Stimulated activated CD4-positive, alpha-beta T cell treated with anti-CD3 and anti-CD28 coated beads, Interleukin-2, amount 100 ng/mL, for 48 hours (primary cell): ENCODE measurements at regions not wholly inside any gene's neighbourhood (a gene's known extent, or its start where the extent isn't known, plus 50 kb on each side); places are given as distances from the start of the nearest gene placed in this dataset.
A peak's percentile ranks its signal among the peaks of the same experiment; 100 is the strongest.

ENCODE experiments used
- DNase-seq, 2 donors: peaks; one replicate each; pipeline ENCODE4 v3.0.0-alpha.2; 2020

DNA sequence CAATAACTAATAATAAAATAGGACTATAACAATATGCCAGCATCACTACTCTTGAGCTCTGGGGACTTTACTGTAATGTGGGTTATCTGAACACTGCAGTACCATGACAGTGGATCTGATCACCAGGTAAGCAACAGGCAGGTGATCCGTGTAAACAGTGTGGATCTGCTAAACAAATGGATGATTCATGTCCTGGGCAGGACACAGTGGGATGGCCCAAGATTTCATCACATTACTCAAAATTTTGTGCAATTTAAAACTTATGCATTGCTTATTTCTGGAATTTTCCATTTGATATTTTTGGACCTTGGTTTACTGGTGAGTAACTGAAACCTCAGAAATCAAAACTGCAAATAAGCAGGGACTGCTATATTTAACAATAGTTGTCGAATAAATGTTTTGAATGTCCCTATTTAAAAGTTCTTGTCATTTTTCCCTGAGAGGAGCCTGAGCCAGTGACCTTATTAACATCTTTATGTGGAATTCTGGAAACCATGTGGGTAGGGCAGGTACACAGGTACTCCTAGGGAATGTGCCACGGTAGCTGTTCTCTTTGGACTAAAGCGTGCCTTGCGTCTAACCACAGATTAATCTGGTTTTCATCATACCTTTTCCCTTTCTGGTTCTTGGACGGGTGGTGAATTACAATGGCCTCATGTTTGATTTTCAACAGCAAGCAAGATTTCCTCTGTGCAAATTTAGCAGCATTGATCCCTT is 214.5 kb upstream of the SASH1 start:
- no peak for DNase-seq

DNA sequence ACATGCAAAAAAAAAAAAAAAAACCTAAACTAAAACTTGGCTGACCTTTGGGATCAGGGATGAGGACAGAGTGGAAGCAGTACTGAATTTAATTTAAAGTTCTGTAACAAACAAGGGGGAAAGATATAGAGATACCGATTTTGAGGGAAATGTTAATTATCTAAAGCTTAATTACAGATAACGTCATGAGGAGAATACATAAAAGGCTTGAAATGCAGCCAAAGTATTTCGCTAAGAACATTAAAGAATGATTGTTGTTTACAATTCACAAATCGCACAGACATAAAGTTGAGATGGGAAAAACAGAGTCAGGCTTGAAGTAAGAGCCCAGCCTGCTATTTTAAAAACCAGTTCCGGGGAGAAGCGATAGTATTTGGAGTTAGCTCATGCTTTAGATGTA is 208.0 kb upstream of the SASH1 start:
- DNase-seq: no peak

DNA sequence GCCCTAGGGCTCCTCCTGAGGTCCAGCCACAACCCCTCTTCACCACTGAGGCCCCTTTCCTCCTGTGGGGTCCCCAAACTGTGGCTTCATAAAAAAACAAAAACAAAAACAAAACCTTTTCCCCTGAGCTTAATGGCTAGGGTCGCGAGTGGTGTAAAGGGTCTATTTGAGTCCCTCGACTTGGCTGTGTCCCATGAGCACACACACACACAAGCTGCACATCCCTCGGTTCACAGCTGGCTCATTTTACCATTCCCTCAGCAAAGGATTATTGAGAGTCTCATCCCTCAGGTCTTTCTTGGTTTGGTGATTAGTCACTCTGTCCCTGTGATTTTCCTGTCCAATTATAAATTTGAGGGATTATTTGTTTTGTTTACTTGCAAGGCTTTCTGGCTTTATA is 206.1 kb upstream of the SASH1 start:
- DNase-seq: no peak

DNA sequence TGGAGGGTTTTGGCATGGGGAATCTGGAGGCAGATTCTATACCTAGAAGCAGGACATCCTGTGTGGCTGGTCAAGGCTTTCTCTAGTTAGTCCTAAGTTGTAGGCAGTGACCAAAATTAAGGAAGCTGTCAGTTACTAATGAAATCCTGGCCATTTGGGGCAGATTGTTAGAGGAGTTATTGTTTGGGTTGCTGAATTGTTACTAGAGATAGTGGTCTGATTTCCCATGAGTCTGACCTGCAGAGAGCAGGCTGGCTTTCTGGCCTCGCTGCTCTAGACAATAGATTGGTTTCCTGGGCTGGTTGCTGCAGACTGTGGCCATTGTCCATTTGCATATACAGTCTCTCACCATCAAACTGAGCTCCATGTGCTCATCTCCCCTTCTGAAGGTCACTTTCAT is 205.0 kb upstream of the SASH1 start:
- DNase-seq: no peak

DNA sequence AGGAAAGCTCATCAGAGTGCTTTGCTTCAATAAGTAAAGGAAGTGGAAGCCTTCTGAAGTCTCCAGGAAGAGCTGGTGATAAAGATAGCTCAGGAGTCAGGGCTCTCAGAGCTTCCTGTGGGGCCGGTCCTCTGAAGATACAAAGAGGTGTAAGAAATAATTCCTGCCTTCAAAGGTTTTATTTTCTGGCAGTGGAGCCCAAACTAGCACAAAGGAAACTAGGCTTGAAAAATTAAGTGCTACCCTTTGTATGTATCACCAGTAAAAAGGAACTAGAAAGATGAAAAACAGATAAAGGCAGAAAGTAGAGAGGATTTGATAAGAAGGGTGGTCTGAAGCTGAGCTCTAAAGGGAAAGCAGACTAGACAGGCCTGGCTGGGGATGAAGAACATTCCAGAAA is 204.1 kb upstream of the SASH1 start:
- DNase-seq: no peak

DNA sequence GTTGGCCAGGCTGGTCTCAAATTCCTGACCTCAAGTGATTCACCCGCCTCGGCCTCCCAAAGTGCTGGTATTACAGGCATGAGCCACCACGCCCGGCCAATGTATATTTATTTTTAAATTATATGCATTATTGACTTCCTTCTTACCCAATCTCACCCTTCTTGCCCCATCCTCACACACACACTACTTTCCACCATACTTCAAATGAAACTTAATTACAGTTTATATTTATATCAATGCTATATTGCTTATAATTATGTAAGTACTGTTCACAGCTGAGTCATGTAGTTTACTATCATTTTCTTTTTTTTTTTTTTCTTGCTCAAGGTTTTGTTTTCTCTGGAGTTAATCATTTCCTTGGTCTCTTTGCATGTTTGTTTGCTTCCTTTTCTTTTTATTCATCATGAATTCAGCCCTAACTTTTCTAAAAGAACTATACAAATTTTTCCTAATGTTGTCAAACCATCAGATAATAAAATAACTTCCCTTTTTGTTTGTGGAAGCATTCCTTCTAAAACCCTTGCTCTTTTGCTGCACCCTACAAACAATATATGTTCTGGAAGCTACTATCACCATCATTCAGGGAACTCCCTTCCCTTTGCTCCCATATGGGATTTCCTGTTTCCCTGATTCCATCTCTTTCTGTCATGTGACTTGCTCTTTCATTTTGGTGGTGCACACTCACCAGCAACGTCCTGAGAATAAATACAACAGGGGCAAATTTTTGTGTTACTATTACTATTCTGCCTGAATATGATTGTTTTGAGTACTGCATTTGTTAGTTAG is 201.7 kb upstream of the SASH1 start:
- DNase-seq: no peak

DNA sequence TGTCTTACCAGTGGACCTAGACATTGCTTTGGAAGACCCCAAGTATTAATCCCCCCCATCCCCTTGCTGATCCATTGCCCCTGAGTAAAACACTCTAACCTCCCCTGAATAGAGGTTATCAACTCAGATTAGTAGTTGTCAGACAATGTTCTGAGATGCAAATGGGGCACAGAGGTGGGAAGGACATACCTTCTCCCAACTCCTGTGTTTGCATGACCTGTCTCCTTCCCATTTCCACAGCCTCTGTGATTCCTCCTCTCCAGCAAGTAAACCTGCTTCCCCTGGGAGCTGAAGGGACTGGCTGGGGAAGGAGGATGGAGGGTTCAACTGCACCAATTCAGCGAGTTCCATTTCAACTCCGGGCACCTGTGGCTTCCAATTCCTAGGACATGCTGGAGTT is 199.8 kb upstream of the SASH1 start:
- no peak for DNase-seq

DNA sequence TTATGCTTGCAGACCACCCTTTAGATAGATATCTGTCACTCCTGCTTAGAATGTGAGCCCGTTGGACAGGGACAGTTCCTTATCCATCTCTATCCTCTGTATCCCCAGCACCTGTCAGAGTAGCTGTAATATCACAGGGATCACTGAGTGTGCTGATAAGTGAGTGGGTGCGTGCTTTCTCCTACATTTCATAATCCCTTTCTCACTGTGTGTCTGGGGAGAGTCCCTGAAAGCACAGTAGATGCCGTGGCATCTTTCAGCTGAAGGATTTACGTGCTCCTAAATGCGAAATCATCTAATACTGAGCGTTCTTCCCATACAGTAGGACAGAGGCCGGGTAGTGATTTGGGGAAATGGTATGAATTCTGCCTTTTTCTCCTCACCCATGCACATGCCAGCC is 198.9 kb upstream of the SASH1 start:
- no peak for DNase-seq

DNA sequence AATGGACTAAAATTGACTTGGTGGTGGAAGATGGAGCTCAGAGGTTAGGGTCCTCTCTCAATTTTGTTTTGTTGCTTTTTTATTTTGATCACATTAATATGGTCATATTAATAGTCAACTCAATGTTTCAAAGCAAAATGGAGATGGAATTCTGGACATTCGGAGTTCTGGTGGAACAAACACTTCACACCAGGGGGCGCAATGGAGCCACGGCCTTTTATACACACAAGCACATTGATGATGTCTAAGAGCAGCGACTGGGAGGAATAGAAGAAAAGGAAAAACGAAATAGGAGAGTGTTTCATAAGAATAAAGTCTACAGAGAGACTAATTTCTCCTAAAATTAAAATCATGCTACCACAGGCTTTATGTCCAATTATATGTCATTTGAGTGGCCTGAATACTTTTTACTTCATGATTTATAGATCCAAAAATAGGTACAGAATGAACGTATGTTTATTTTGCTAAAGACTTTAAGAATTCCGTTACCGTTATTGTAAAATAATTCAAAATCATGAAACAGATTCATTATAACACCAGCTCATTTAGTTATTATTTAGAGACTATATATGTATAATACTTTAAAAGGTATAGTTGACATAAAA is 197.6 kb upstream of the SASH1 start:
- peak; percentile 66 to 77 for DNase-seq

DNA sequence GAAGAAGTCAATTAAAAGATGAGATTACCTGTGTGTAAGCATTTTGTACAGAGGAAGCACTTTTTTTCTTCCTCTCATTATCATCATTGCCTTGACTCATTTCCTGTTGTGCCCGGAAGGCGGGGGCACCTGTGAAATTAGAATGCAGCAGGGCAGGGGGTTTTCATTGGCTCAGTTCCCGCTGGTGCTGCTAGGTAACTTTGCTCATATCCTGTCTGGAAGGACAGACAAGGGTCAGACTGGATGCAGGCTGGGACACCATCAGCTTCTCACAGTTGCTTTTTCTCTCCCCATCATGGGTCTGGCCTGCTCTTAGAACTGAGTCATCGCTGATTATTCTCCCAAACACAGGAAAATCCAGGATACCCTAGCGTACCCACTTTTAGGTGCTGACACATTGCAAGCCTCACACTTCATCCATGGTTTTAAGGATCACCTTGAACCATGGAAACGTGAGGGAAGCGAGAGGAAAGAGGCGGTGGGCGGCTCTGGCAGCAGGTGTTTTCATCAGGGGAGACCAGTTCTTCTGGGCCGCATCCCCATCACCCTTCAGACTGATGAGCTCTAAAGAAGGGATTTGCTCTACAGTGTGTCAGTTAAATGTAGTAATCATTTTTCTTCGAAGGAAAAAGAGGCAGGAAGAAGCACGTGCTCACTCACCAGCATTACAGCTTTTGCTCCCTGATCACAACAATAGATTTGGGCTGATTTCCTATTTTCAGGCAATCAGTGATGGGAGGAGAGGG is 195.7 kb upstream of the SASH1 start:
- DNase-seq: peak; percentile 30 to 45

DNA sequence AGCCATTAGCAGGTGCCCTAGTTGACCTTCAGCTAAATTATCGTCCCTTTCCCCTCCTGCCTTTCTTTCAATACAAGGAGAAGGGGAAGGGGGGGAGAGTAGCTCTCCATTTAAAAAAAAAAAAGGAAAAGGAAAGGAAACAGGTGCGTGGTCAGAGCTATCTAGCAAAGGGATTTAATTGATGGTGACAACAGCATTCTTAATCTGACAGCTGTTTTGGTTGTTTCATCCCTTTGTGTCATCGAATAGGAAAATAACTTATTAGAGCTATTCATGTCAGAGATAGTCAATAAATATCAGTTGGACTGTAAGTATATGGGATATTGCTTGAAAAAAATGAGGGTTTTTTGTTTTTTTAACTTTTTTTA is 195.2 kb upstream of the SASH1 start:
- DNase-seq: no peak

DNA sequence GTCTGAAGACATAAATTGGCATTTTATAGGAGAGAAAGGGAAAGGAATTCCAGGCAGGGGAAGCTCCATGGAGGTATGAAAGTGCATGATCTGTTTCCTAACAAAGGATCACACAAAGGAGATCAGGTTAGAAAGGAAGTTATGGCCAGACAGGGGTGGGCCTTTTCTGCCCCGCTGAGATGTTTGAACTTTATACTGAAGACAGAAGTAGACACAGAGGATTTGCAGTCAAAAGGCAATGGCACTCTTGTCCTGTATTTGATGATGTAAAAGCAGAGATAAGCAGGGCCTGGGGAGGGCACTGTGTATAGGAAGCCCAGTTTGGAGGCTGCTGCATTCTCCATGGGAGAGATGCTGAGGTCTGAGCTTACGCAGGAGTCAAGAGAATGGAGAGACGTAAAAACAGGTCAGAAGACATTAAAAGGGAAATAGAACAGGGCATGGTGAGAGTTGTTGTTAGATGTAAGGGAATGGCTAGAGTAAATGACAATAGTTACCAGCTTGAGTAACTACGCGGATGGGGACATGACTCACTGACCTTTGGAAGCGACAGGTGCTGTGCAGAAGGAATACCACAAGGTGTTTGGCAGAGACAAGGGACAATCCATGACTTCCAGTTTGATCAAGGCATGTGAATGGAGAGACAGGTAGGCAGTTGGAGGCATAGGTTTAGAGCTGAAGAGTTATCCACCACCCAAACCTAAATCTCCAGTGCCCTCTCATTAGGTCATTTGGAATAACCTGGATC is 190.6 kb upstream of the SASH1 start:
- no peak for DNase-seq

DNA sequence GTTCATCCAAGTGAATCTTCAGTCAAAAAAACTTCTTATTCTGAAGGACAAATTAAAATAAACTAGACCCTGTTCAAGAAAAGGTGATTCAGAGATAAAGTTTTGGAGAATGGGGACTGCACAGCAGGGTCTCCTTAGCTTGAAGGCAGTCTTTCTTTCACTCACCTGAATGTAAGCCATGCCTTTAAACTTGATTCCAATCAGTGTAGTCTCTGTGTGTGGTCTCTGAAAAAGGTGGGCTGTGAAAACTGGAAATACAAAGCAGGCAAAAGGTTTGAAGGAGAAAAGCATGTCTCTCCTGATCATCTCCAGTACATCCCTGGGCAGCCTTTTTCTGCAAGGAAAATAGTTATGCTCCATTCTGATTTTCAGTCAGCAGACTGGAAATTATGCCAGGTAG is 188.0 kb upstream of the SASH1 start:
- DNase-seq: no peak

DNA sequence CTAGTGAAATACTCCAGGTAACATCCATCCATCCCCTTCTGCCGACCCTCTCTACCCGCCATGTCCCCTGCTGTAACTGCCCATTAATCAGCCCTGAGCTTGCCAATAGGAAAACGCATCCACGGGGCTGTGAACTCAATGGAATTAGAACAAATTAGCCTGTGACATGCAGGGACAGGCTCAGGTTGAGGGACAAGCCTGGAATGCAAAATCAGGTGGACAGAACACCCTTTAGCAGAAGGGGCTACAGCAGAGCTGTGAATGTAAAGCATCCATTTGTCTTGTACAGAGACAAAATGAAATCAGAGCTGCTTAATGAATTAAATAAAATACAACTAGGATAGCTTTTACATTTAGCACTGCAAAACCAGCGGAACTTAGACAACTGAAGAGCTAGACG is 187.3 kb upstream of the SASH1 start:
- DNase-seq: no peak

DNA sequence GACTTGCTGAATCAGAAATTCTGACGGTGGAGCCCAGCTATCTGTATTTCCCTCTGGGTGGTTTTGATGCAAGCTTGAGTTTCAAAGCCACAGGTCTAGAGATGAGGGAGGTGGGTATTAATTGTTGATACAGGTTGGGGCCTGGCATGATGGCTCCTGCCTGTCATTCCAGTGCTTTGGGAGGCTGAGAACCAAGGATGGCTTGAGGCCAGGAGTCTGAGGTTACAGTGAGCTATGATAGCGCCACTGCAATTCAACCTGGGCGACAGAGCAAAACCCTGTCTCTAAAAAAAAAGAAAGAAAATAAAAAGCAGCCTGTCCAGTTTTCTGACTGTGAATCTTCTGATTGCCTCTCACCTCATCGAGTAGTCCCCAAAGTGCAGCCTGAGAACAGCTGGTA is 184.8 kb upstream of the SASH1 start:
- no peak for DNase-seq

DNA sequence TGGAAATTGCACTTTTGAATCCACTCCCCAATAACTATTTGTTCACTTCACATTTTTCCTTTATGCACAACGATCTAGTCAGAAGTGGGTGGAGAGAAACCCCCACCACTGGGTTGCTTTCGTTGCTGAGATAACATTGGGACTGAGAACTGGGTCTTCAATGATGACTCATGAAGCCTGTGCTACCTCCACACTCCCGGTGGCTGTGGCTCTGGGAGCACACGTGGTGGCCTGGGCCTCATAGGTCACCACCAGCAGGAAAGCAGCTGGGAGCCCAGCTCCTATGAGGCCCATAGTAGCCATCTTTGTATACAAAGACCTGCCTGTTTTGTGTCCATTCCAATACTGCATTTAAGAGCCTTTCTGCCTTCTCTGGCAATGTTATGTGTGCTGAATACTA is 178.0 kb upstream of the SASH1 start:
- DNase-seq: no peak

DNA sequence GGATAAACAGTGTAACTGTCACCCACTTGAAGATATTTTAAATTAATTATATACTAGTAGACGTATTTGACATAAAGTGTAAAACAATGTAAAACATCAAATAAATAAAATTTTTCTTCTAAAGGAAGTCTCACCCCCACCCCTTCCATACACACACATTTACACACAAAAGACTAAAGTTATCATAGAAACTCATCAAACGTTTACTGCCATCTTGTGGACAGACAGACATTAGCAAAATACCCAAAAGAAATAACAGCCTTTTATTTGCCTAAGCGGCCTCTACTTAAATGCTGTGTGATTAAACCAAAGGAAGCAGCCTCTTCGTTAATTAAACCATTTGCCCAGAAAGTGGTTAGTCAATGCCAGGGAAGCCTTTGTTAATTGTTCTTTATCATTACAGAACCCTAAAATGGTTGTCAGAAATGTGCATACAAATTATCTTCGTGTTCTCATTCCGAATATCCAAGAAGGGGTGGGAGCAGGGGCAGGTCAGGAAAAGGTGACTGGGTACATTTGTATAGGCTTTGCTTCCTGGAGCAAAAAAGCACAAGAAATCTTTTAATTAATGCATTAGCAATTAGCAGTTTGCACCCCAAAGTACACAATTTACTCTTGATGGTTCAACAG is 176.2 kb upstream of the SASH1 start:
- DNase-seq: no peak

DNA sequence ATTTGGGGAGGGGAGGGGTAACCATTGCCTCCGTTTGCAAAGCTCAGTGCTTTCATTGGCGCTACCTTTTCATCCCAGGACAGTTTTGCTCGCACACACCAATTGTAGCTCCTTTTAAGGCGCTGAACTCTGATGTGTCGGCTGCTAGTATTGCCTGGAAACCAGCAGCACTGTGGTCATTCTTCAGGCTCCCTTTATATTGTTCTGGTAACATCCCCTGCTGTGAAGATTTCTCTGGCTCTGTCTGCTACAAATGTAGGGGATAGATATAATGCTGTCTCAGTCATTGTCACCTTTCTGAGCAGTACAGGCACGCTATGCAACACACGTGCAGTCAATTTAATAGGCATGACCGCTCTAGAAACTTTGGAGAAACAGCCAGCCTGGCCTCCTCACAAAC is 172.9 kb upstream of the SASH1 start:
- no peak for DNase-seq

DNA sequence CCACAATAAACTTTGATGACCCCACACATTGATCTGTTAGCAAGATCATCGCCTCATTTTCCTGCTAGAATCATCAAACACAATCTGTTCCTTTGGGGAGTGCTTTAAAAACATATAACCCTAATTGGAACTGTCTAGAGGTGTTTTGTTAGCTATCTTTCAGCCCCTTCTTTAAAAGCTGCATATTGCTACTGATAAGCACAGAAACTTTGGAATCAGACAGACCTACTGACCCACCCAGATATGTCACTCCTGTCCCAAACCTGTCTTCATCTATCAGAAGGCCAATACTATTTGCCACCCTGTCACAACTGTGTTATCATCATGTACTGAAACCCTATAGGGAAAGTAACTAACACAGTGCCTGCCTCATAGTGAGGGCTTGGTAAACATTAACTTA is 172.4 kb upstream of the SASH1 start:
- DNase-seq: no peak

DNA sequence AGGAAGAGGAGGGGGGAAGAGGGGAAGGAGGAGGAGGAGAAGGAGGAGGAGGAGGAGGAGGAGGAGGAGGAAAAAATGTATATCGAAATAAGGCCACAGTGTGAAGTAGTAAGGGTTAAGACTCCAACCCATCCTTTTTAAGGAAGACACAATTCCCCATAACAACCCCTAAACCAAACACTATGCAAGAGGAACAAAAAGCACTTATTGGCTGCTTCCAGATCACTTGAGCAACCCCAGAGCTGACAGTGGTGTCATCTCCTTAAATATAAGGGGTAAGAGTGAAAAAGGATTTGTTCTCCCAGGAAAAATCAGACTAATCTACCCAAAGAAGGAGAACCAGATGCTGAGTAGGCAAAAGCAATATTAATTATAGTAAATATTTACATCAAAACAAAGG is 169.1 kb upstream of the SASH1 start:
- DNase-seq: no peak

DNA sequence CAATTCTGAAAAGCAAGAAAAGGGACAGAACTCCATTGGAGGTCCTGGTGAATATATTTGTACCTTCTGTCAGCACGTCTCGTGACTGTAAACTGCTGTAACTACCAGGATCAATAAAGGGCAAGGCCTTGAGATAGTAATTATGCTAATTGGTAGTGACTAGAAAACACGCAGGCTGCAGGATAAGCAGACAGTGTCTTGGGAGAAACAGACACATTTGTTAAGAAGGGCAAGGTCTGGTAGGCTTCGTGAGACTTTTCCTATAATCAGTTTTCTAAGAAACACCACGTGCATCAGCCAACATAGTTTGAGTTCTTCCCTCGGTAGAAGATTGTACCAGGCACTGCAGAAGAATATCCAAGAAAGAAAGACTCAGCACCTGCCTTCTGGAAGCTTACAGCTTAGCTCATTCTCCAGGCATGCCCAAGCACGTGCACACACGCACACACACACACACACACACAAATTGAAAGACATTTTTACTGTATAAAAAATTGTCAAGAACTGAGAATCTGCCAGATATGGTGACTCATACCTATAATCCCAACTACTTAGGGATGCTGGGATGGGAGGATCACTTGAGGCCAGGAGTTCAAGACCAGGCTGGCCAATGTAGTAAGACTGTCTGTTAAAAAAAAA is 167.0 kb upstream of the SASH1 start:
- no peak for DNase-seq
